PC-3 (cell line): ENCODE measurements at regions not wholly inside any gene's neighbourhood (a gene's known extent, or its start where the extent isn't known, plus 50 kb on each side); places are given as distances from the start of the nearest gene placed in this dataset.

Source experiments
- ATAC-seq: fragments of 200-7000 bp; cut with Tn5 transposase; 2 replicates; pipeline ENCODE4 v1.9.1; 2020; ENCODE audit warnings: mild to moderate bottlenecking, moderate library complexity
- BruUV-seq: library from RNA; stranded (reverse); fragments of 400-500 nt; replicated peaks from 2 replicates; lab custom pipeline; 2021; lab: Mats Ljungman, UMichigan
- CTCF ChIA-PET: fragments of 300-600 bp; sonication (Branson Sonifier 250); formaldehyde crosslinking; loops from one replicate; lab custom pipeline; 2022; ENCODE audit warnings: antibody characterized with exemption; lab: Charles Lee
- POLR2A ChIA-PET: fragments of 300-600 bp; sonication (Branson Sonifier 250); formaldehyde crosslinking; loops from one replicate; lab custom pipeline; 2022; ENCODE audit warnings: antibody characterized with exemption; ENCODE audit not compliant: unreplicated experiment; lab: Charles Lee
- DNase-seq: peaks from one replicate; pipeline ENCODE4 v3.0.0-alpha.2; 2015
- H2AFZ ChIP-seq: fragments of 300-600 bp; sonication (generic); 2 replicates; pipeline ENCODE4 v1.6.0; 2016; ENCODE audit warnings: antibody characterized with exemption, low read length
- H3F3A ChIP-seq: fragments of 300-600 bp; sonication (generic); one replicate; pipeline ENCODE4 v1.6.0; 2017; ENCODE audit warnings: antibody characterized with exemption, low read length, control low read depth, mild to moderate bottlenecking; ENCODE audit not compliant: unreplicated experiment
- H3K27ac ChIP-seq: fragments of 300-600 bp; sonication (generic); 2 replicates; pipeline ENCODE4 v1.5.1; 2016; ENCODE audit warnings: mild to moderate bottlenecking, low read length
- H3K27me3 ChIP-seq: fragments of 300-600 bp; sonication (generic); 2 replicates; pipeline ENCODE4 v1.6.1; 2016; ENCODE audit warnings: low read length, mixed read lengths
- H3K36me3 ChIP-seq: fragments of 300-600 bp; sonication (generic); 2 replicates; pipeline ENCODE4 v1.6.1; 2016; ENCODE audit warnings: low read depth, mixed run types, low read length, mixed read lengths
- H3K4me1 ChIP-seq: fragments of 300-600 bp; sonication (generic); 2 replicates; pipeline ENCODE4 v1.5.1; 2016; ENCODE audit warnings: low read length; ENCODE audit not compliant: insufficient read depth
- H3K4me2 ChIP-seq: fragments of 300-600 bp; sonication (generic); 2 replicates; pipeline ENCODE4 v1.6.0; 2016; ENCODE audit warnings: low read length
- H3K4me3 ChIP-seq: fragments of 300-600 bp; sonication (generic); 2 replicates; pipeline ENCODE4 v1.5.1; 2016; ENCODE audit warnings: mild to moderate bottlenecking, low read length, mixed read lengths
- H3K79me2 ChIP-seq: fragments of 300-600 bp; sonication (generic); 2 replicates; pipeline ENCODE4 v1.6.1; 2017; ENCODE audit warnings: low read length, mixed read lengths
- H3K9ac ChIP-seq: fragments of 300-600 bp; sonication (generic); 2 replicates; pipeline ENCODE4 v1.6.0; 2016; ENCODE audit warnings: mild to moderate bottlenecking, low read length
- H3K9me2 ChIP-seq: fragments of 300-600 bp; sonication (generic); replicated peaks from 2 replicates; pipeline ENCODE4 v1.6.1; 2016; ENCODE audit warnings: mixed run types, low read length, mixed read lengths
- H3K9me3 ChIP-seq: fragments of 300-600 bp; sonication (generic); 2 replicates; pipeline ENCODE4 v1.6.1; 2016; ENCODE audit warnings: low read length, mixed read lengths
- H4K20me1 ChIP-seq: fragments of 300-600 bp; sonication (generic); 2 replicates; pipeline ENCODE4 v1.6.1; 2016; ENCODE audit warnings: low read length, mixed read lengths
- EZH2 ChIP-seq: fragments of 300-600 bp; sonication (generic); IDR thresholded peaks from one replicate; pipeline ENCODE4 v1.6.1; 2017; ENCODE audit warnings: antibody characterized with exemption, mild to moderate bottlenecking, low read length; ENCODE audit not compliant: unreplicated experiment
- EZH2phosphoT487 ChIP-seq: fragments of 300-600 bp; sonication (generic); IDR thresholded peaks from 2 replicates; pipeline ENCODE4 v1.6.1; 2018; ENCODE audit warnings: mild to moderate bottlenecking, antibody characterized with exemption, low read length, borderline replicate concordance
- intact Hi-C: fragments of 100-400 bp; cut with micrococcal nuclease; formaldehyde crosslinking; loops from 2 replicates; pipeline ENCODE4 v1.9.0; 2023
- TF ChIP-seq, protein P1 (sequence below): fragments of 300-600 bp; sonication (generic); conservative IDR thresholded peaks from 2 replicates; pipeline ENCODE4 v1.5.1; 2017; ENCODE audit warnings: antibody characterized with exemption, low read depth, mild to moderate bottlenecking, low read length

DNA sequence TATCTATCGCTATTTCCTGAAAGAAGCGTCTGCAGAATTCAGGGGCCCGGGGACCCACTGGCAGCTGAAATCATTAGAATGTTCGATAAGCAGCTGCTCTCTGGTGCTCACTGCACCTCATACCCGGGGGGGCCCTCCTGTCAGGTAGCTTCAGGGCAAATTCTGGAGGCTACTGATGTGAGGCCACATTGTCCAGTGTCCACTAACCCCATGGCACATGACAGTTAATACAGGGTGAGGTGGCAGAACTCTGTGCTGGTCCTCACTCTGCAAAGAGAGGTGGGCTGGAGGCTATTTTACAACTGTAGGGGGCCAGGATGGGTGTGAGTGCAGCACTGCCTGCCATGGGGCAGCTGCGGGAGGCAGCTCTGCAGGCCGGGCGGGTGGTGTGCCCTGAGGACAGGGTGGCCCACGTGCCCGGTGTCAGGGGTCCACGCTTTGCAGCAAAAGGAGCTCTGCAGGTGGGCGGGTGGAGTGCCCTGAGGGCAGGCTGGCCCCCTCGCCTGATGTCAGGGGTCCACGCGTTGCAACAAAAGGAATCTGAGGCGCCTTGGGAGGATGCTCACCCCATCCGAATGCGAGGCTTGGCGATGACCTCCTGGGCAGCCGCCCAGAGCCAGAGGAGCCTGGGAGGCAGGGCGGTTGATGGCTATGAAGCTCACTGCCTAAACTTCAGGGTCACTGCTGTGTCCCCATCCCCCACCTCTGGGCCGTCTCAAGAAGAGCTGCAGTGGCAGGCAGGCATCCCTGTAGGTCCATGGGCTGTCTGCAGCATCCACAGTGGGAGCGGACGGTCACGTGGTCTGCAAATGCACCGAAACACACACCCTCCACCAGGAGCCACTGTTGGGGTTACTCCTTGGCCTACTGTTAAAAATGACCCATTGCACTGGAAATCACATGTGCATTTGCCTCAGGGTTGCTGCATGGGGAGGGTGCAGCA is 207.0 kb upstream of the SALL3 start:
- POLR2A ChIA-PET: no interaction called here
- no TSS peak for BruUV-seq

DNA sequence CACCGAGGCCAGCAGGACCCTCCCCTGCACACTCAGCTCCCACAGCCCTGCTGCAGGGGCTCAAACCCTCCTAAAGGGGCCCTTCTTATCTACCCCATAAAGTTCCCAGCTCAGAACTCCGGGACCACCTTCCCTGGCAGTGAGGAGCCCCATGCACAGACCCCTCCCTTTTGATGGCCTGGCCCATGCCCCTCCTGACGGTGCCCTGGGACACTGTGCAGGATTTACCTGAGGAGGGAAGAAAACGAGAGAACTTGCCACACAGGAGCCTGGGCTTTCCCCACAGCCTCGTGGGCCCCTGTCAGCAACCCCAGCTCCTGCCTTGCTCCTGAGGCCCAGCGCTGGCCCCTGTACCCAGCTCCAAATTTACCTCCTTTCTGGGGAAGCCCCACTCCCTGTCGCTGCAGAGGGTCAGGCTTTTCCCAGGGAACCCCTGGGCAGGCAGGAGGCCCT is 206.3 kb upstream of the SALL3 start:
- H2AFZ ChIP-seq: no peak overlapping the region
- H3K4me1 ChIP-seq: no peaks in the 10 kb centered on the region
- H4K20me1 ChIP-seq: no peaks in the 10 kb centered on the region
- intact Hi-C loops: no loop called here
- H3K9ac ChIP-seq: no peak overlapping the region
- ChIA-PET CTCF (no interaction called here), POLR2A (no interaction called here)
- DNase-seq (no peak), ATAC-seq (no peak)
- TF ChIP-seq EZH2 (no peak), EZH2phosphoT487 (no peak)
- TF ChIP-seq, protein P1, sequence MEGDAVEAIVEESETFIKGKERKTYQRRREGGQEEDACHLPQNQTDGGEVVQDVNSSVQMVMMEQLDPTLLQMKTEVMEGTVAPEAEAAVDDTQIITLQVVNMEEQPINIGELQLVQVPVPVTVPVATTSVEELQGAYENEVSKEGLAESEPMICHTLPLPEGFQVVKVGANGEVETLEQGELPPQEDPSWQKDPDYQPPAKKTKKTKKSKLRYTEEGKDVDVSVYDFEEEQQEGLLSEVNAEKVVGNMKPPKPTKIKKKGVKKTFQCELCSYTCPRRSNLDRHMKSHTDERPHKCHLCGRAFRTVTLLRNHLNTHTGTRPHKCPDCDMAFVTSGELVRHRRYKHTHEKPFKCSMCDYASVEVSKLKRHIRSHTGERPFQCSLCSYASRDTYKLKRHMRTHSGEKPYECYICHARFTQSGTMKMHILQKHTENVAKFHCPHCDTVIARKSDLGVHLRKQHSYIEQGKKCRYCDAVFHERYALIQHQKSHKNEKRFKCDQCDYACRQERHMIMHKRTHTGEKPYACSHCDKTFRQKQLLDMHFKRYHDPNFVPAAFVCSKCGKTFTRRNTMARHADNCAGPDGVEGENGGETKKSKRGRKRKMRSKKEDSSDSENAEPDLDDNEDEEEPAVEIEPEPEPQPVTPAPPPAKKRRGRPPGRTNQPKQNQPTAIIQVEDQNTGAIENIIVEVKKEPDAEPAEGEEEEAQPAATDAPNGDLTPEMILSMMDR: no peak
- no peak overlapping the region for H3K4me2 ChIP-seq
- H3K4me3 ChIP-seq: no peak overlapping the region
- H3K9me3 ChIP-seq: no peaks in the 10 kb centered on the region
- no peaks in the 10 kb centered on the region for H3K36me3 ChIP-seq
- no peaks in the 10 kb centered on the region for H3F3A ChIP-seq
- H3K27me3 ChIP-seq: peaks cover 78% of the 10 kb centered on the region
- no peak overlapping the region for H3K27ac ChIP-seq
- no peaks in the 10 kb centered on the region for H3K79me2 ChIP-seq
- BruUV-seq: no TSS peak
- H3K9me2 ChIP-seq: no peaks in the 10 kb centered on the region

More for the DNA sequence above, 207.0 kb upstream of the SALL3 start:
- Histone ChIP-seq H3K4me1 (no peaks in the 10 kb centered on the region), H3K9me2 (no peaks in the 10 kb centered on the region), H2AFZ (no peak overlapping the region), H4K20me1 (no peaks in the 10 kb centered on the region), H3K27ac (no peak overlapping the region), H3K9ac (no peak overlapping the region), H3K9me3 (no peaks in the 10 kb centered on the region), H3K4me3 (no peak overlapping the region), H3K79me2 (no peaks in the 10 kb centered on the region), H3K27me3 (peaks cover 79% of the 10 kb centered on the region), H3K36me3 (no peaks in the 10 kb centered on the region), H3F3A (no peaks in the 10 kb centered on the region), H3K4me2 (no peak overlapping the region)
- intact Hi-C loops: no loop called here
- no peak for ATAC-seq
- CTCF ChIA-PET: no interaction called here
- no peak for TF ChIP-seq EZH2
- no peak for TF ChIP-seq EZH2phosphoT487
- TF ChIP-seq, protein P1: no peak
- no peak for DNase-seq

DNA sequence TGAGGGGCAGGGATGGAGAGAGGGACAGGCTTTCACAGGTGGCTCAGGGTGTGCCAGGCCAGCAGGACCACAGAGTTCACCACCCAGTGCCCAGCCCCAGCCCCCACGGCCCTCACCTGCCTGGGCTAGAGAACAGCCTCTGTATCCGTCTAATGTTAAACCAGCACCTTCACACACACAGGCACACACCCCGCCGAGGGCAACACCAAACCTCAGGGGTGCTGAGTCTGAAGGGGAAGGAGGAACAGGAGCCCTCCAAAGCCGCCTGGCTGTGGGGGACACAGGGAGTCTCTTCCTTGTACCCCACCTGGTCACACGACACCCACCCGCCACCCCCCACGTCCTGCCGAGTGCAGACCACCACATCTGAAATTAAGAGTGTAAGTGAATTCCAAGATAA is 205.8 kb upstream of the SALL3 start:
- H3K9ac ChIP-seq: no peak overlapping the region
- POLR2A ChIA-PET: no interaction called here
- CTCF ChIA-PET: no interaction called here
- H2AFZ ChIP-seq: no peak overlapping the region
- no peaks in the 10 kb centered on the region for H4K20me1 ChIP-seq
- TF ChIP-seq, protein P1: no peak
- no peak for TF ChIP-seq EZH2phosphoT487
- TF ChIP-seq EZH2: no peak
- H3K4me2 ChIP-seq: no peak overlapping the region
- H3K79me2 ChIP-seq: no peaks in the 10 kb centered on the region
- DNase-seq (no peak), ATAC-seq (no peak)
- no peak overlapping the region for H3K4me3 ChIP-seq
- no peaks in the 10 kb centered on the region for H3K9me3 ChIP-seq
- H3F3A ChIP-seq: no peaks in the 10 kb centered on the region
- H3K9me2 ChIP-seq: no peaks in the 10 kb centered on the region
- H3K4me1 ChIP-seq: no peaks in the 10 kb centered on the region
- H3K27ac ChIP-seq: no peak overlapping the region
- peaks cover 76% of the 10 kb centered on the region for H3K27me3 ChIP-seq
- H3K36me3 ChIP-seq: no peaks in the 10 kb centered on the region
- BruUV-seq: no TSS peak
- intact Hi-C loops: no loop called here
